ENCODE measurements at regions not wholly inside any gene's neighbourhood (a gene's known extent, or its start where the extent isn't known, plus 50 kb on each side); places are given as distances from the start of the nearest gene placed in this dataset.

DNA sequence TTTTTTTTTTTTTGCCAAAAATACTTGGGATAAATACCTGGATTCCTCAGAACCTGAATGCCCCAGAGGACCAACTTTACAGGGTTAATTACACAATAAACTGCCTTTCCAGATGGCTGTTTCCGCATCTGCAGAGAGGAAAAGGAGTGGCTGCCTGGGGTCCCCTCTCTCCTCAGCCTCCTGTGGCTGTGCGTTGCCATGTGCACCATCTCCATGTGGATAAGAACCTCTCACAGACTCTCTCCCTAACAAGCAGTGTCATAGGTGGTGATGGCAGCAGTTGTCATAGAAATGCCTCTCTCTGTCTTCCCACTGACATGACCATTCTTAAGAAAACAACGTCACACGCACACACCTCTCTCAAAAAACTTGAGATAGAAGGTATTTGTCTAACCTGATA, 179.4 kb downstream of the RPLP1 start:
- TF ChIP-seq, protein P1, sequence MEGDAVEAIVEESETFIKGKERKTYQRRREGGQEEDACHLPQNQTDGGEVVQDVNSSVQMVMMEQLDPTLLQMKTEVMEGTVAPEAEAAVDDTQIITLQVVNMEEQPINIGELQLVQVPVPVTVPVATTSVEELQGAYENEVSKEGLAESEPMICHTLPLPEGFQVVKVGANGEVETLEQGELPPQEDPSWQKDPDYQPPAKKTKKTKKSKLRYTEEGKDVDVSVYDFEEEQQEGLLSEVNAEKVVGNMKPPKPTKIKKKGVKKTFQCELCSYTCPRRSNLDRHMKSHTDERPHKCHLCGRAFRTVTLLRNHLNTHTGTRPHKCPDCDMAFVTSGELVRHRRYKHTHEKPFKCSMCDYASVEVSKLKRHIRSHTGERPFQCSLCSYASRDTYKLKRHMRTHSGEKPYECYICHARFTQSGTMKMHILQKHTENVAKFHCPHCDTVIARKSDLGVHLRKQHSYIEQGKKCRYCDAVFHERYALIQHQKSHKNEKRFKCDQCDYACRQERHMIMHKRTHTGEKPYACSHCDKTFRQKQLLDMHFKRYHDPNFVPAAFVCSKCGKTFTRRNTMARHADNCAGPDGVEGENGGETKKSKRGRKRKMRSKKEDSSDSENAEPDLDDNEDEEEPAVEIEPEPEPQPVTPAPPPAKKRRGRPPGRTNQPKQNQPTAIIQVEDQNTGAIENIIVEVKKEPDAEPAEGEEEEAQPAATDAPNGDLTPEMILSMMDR (IDR thresholded peaks at IDR 0.05), result no peak
- TF ChIP-seq RXRA (IDR thresholded peaks at IDR 0.05; ENCODE audit: borderline replicate concordance, low read depth) (no peak), NRF1 (IDR thresholded peaks at IDR 0.05; ENCODE audit: low read depth, low read length) (no peak)
- TF ChIP-seq, protein P2, sequence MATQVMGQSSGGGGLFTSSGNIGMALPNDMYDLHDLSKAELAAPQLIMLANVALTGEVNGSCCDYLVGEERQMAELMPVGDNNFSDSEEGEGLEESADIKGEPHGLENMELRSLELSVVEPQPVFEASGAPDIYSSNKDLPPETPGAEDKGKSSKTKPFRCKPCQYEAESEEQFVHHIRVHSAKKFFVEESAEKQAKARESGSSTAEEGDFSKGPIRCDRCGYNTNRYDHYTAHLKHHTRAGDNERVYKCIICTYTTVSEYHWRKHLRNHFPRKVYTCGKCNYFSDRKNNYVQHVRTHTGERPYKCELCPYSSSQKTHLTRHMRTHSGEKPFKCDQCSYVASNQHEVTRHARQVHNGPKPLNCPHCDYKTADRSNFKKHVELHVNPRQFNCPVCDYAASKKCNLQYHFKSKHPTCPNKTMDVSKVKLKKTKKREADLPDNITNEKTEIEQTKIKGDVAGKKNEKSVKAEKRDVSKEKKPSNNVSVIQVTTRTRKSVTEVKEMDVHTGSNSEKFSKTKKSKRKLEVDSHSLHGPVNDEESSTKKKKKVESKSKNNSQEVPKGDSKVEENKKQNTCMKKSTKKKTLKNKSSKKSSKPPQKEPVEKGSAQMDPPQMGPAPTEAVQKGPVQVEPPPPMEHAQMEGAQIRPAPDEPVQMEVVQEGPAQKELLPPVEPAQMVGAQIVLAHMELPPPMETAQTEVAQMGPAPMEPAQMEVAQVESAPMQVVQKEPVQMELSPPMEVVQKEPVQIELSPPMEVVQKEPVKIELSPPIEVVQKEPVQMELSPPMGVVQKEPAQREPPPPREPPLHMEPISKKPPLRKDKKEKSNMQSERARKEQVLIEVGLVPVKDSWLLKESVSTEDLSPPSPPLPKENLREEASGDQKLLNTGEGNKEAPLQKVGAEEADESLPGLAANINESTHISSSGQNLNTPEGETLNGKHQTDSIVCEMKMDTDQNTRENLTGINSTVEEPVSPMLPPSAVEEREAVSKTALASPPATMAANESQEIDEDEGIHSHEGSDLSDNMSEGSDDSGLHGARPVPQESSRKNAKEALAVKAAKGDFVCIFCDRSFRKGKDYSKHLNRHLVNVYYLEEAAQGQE (IDR thresholded peaks at IDR 0.05; ENCODE audit: low read depth, low read length), result no peak

All from SK-N-SH (cell line).